ENCODE measurements at regions not wholly inside any gene's neighbourhood (a gene's known extent, or its start where the extent isn't known, plus 50 kb on each side); places are given as distances from the start of the nearest gene placed in this dataset.

DNA sequence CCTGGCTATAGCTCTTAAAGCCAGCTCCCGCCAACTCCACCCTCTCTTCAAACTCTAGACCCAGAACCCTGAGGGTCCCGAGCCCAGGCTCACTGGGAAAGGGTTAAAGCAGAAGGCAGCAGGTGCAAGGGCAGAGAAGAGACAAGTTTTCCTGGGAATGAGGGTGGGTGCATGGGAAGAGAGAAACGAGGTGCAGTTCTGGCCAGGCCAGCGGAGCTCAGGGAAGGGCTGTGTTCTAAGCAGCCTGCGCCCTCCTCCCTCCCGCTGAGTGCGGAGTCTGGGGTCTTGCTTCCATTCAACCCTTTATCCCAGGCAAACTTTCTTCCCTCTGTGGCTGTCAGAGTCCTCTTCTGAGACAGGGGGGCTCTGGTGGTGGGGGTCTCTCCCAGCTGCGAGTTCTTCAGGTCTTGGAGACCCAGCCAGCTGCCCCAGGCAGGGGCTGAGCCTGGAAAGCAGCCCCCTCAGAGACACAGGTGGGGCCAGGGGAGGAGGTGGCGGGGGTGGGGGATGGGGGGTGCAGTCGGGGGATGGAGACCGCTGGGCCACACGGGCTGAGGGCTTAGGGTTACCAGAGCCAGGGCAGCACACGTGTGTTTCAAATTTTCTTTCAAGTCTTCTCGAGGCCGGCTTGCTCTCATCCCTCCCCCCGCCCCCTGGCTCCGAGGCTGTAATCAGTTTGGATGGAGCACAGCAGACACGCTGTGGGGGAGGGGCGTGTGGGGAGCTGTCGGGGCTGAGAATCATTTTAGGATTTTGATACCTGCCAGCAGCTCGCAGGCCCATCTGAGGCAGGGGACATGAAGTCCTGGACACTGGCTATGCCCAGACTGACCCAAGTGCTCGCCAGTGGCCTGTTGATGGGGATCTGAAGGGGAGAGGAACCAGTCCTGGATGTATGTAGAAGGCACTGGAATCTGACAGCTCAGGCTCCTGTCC, 169.6 kb upstream of the SMIM23 start (continued):
- TF ChIP-seq, protein P1, sequence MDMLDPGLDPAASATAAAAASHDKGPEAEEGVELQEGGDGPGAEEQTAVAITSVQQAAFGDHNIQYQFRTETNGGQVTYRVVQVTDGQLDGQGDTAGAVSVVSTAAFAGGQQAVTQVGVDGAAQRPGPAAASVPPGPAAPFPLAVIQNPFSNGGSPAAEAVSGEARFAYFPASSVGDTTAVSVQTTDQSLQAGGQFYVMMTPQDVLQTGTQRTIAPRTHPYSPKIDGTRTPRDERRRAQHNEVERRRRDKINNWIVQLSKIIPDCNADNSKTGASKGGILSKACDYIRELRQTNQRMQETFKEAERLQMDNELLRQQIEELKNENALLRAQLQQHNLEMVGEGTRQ (IDR thresholded peaks at IDR 0.05; ENCODE audit: low read depth, low read length), result no peak

- no peaks in the 10 kb centered on the region for H3K36me3 ChIP-seq (ENCODE audit: control insufficient read depth, insufficient read depth, low read length)
- no peak overlapping the region for H2AK9ac ChIP-seq (replicated peaks; ENCODE audit: low read depth, low read length, poor library complexity)
- no peak overlapping the region for H3K4me2 ChIP-seq (ENCODE audit: low read depth, low read length)
- 79% methylated on average over 7 of the region's 12 CpGs; no CpG with 5 or more reads in 1 of the 2 experiments for WGBS, 2 experiments (ENCODE audit: extremely low coverage in 2 of 2, insufficient read length in 1 of 2)
- H4K20me1 ChIP-seq (ENCODE audit: insufficient read depth, low read length), result no peaks in the 10 kb centered on the region
- H4K8ac ChIP-seq (ENCODE audit: low read depth in 2 of 2, low read length in 2 of 2), result no peak overlapping the region
- no peak overlapping the region for H4K91ac ChIP-seq (ENCODE audit: insufficient read depth, low read depth, low read length)
- H3K27me3 ChIP-seq (ENCODE audit: control insufficient read depth, insufficient read depth, low read length), result peaks cover 45% of the 10 kb centered on the region
- no peak overlapping the region for H3K27ac ChIP-seq (ENCODE audit: insufficient read depth, low read length)
- no peaks in the 10 kb centered on the region for H3K79me1 ChIP-seq (ENCODE audit: low read depth in 1 of 2, low read length in 2 of 2)
- no peak overlapping the region for H3K4ac ChIP-seq (ENCODE audit: low read depth, low read length)
- no peak overlapping the region for H3K56ac ChIP-seq (ENCODE audit: extremely low read depth, insufficient read depth, low read length)
- no peak overlapping the region for H3K23ac ChIP-seq (ENCODE audit: low read depth, low read length)
- CTCF ChIA-PET, result no interaction called here
- no TSS peak for BruUV-seq (replicated peaks)
- DNase-seq (no peak), ATAC-seq (ENCODE audit: low read depth) (no peak)
- no peak overlapping the region for H2AK5ac ChIP-seq (ENCODE audit: low read depth, low read length)
- in situ Hi-C loops (cut with MboI; ENCODE audit: low sequenced_read_pairs), result loop anchor here (25.0 kb wide), 1 partner anchor 420 kb away; no protein-coding TSS in a partner anchor
- no peak overlapping the region for H3K9ac ChIP-seq (ENCODE audit: low read depth, low read length)
- TF ChIP-seq CEBPB (IDR thresholded peaks at IDR 0.05; ENCODE audit: low read depth, low read length) (no peak), RAD21 (IDR thresholded peaks at IDR 0.05; ENCODE audit: low read length) (no peak), FOS (IDR thresholded peaks at IDR 0.05; ENCODE audit: low read depth, low read length) (no peak), MAZ (IDR thresholded peaks at IDR 0.05; ENCODE audit: borderline replicate concordance, low read depth, low read length) (no peak), BHLHE40 (IDR thresholded peaks at IDR 0.05; ENCODE audit: low read depth, low read length) (no peak), NFE2L2 (IDR thresholded peaks at IDR 0.05; ENCODE audit: low read depth, low read length) (no peak), POLR2A (IDR thresholded peaks at IDR 0.05; ENCODE audit: low read depth, low read length) (no peak), MXI1 (IDR thresholded peaks at IDR 0.05; ENCODE audit: borderline replicate concordance, low read depth, low read length) (no peak), CHD1 (IDR thresholded peaks at IDR 0.05; ENCODE audit: low read depth, low read length) (no peak), CTCF (conservative IDR thresholded peaks at IDR 0.05; ENCODE audit: low read depth, low read length) (no peak)
- TF ChIP-seq, protein P2, sequence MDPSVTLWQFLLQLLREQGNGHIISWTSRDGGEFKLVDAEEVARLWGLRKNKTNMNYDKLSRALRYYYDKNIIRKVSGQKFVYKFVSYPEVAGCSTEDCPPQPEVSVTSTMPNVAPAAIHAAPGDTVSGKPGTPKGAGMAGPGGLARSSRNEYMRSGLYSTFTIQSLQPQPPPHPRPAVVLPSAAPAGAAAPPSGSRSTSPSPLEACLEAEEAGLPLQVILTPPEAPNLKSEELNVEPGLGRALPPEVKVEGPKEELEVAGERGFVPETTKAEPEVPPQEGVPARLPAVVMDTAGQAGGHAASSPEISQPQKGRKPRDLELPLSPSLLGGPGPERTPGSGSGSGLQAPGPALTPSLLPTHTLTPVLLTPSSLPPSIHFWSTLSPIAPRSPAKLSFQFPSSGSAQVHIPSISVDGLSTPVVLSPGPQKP (IDR thresholded peaks at IDR 0.05; ENCODE audit: borderline replicate concordance, low read depth, low read length), result no peak
- H3K9me1 ChIP-seq (ENCODE audit: insufficient read depth, low read length), result no peaks in the 10 kb centered on the region
- H4K5ac ChIP-seq (ENCODE audit: low read depth, low read length), result no peak overlapping the region
- no peak overlapping the region for H3K18ac ChIP-seq (ENCODE audit: low read depth, low read length)
- no peak overlapping the region for H2BK15ac ChIP-seq (ENCODE audit: low read depth, low read length)
- POLR2A ChIA-PET (ENCODE audit: unreplicated experiment), result no interaction called here
- dilution Hi-C loops (cut with HindIII; ENCODE audit: low sequenced_read_pairs, unreplicated experiment), result no loop called here
- H2BK5ac ChIP-seq (ENCODE audit: low read depth, low read length, poor library complexity, severe bottlenecking), result no peak overlapping the region
- no peaks in the 10 kb centered on the region for H3K4me1 ChIP-seq (ENCODE audit: control insufficient read depth, insufficient read depth, low read length)
- H3K4me3 ChIP-seq (ENCODE audit: insufficient read depth, low read depth, low read length), result no peak overlapping the region
- no peak overlapping the region for H2BK20ac ChIP-seq (ENCODE audit: low read depth, low read length)
- H2BK120ac ChIP-seq (ENCODE audit: low read depth, low read length), result no peak overlapping the region
- H3K14ac ChIP-seq (replicated peaks; ENCODE audit: low read depth, low read length), result no peak overlapping the region
- H3K9me3 ChIP-seq (ENCODE audit: control insufficient read depth, insufficient read depth, low read length), result peaks cover 5% of the 10 kb centered on the region; the same call in 1 of the 2 replicates
- intact Hi-C loops (cut with micrococcal nuclease), result no loop called here
- H2AFZ ChIP-seq (replicated peaks; ENCODE audit: low read length, poor library complexity), result no peak overlapping the region
Observed at GRCh38 chr5:171617266-171617665, 168.4 kb upstream of the SMIM23 start.
